GM12878 (cell line): ENCODE measurements at regions not wholly inside any gene's neighbourhood (a gene's known extent, or its start where the extent isn't known, plus 50 kb on each side); places are given as distances from the start of the nearest gene placed in this dataset.

Experiments used
- ATF7 ChIP-seq: fragments of 450-650 bp; IDR thresholded peaks from 2 replicates; pipeline ENCODE4 v1.6.1; 2016; ENCODE audit warnings: low read depth, mild to moderate bottlenecking
- CHD1 ChIP-seq: IDR thresholded peaks from 2 replicates; pipeline ENCODE4 v1.6.1; 2012; ENCODE audit warnings: low read depth, low read length, improper control_type of control experiment
- EED ChIP-seq: sonication (generic); IDR thresholded peaks from 2 replicates; pipeline ENCODE4 v1.6.1; 2016; ENCODE audit warnings: antibody characterized with exemption, low read depth
- MYC ChIP-seq: IDR thresholded peaks from 2 replicates; pipeline ENCODE4 v1.6.1; 2011; ENCODE audit warnings: mild to moderate bottlenecking, low read length, moderate library complexity, inconsistent platforms; ENCODE audit not compliant: insufficient read depth, insufficient replicate concordance, insufficient read length, severe bottlenecking
- SREBF1 ChIP-seq: IDR thresholded peaks from 2 replicates; pipeline ENCODE4 v1.6.1; 2012; ENCODE audit warnings: mild to moderate bottlenecking, low read length
- TARDBP ChIP-seq: IDR thresholded peaks from 2 replicates; pipeline ENCODE4 v1.6.1; 2016; ENCODE audit warnings: borderline replicate concordance
- TF ChIP-seq, protein P1 (sequence below): fragments of 450-650 bp; IDR thresholded peaks from 2 replicates; pipeline ENCODE4 v1.6.1; 2018; ENCODE audit warnings: mild to moderate bottlenecking, low read depth, moderate library complexity; ENCODE audit not compliant: partially characterized antibody
- TF ChIP-seq, protein P2 (sequence below): fragments of 450-650 bp; formaldehyde crosslinking; IDR thresholded peaks from 2 replicates; pipeline ENCODE4 v1.4.0; 2022; ENCODE audit warnings: mild to moderate bottlenecking, moderate library complexity
- TF ChIP-seq, protein P3 (sequence below): fragments of 450-650 bp; IDR thresholded peaks from 2 replicates; pipeline ENCODE4 v1.6.1; 2017; ENCODE audit warnings: low read depth, mild to moderate bottlenecking, moderate library complexity
- TF ChIP-seq, protein P4 (sequence below): IDR thresholded peaks from 2 replicates; pipeline ENCODE4 v1.6.1; 2012; ENCODE audit warnings: low read depth, low read length, improper control_type of control experiment

DNA sequence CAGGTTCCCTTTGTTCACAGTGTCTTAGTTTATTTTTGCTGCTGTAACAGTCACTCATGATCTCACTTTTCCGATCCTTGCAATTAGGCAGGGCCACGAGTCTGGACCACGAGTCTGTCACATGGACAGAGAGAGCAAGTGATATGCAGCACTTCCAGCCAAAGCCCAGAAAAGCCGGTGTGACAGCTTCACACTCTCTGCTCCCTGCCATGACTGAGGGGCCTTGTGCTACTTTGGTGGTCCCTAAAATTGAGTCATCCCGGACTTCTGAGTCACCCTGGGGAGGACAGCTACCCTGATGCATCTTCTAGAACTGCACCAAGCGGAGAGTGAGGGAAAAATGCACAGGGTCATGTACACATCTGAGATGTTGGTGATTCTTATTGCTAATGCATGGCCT lies 179.6 kb downstream of the EFNB2 start (continued):
- TF ChIP-seq, protein P1, sequence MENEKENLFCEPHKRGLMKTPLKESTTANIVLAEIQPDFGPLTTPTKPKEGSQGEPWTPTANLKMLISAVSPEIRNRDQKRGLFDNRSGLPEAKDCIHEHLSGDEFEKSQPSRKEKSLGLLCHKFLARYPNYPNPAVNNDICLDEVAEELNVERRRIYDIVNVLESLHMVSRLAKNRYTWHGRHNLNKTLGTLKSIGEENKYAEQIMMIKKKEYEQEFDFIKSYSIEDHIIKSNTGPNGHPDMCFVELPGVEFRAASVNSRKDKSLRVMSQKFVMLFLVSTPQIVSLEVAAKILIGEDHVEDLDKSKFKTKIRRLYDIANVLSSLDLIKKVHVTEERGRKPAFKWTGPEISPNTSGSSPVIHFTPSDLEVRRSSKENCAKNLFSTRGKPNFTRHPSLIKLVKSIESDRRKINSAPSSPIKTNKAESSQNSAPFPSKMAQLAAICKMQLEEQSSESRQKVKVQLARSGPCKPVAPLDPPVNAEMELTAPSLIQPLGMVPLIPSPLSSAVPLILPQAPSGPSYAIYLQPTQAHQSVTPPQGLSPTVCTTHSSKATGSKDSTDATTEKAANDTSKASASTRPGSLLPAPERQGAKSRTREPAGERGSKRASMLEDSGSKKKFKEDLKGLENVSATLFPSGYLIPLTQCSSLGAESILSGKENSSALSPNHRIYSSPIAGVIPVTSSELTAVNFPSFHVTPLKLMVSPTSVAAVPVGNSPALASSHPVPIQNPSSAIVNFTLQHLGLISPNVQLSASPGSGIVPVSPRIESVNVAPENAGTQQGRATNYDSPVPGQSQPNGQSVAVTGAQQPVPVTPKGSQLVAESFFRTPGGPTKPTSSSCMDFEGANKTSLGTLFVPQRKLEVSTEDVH = no peak
- TF ChIP-seq MYC = no peak
- TF ChIP-seq, protein P2, sequence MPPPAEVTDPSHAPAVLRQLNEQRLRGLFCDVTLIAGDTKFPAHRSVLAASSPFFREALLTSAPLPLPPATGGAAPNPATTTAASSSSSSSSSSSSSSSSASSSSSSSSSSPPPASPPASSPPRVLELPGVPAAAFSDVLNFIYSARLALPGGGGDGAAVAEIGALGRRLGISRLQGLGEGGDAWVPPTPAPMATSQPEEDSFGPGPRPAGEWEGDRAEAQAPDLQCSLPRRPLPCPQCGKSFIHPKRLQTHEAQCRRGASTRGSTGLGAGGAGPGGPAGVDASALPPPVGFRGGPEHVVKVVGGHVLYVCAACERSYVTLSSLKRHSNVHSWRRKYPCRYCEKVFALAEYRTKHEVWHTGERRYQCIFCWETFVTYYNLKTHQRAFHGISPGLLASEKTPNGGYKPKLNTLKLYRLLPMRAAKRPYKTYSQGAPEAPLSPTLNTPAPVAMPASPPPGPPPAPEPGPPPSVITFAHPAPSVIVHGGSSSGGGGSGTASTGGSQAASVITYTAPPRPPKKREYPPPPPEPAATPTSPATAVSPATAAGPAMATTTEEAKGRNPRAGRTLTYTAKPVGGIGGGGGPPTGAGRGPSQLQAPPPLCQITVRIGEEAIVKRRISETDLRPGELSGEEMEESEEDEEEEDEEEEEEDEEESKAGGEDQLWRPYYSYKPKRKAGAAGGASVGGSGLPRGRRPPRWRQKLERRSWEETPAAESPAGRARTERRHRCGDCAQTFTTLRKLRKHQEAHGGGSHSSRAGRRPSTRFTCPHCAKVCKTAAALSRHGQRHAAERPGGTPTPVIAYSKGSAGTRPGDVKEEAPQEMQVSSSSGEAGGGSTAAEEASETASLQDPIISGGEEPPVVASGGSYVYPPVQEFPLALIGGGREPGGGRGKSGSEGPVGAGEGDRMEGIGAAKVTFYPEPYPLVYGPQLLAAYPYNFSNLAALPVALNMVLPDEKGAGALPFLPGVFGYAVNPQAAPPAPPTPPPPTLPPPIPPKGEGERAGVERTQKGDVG (CRISPR knock-in tag) = no peak
- no peak for TF ChIP-seq EED
- no peak for TF ChIP-seq CHD1
- no peak for TF ChIP-seq SREBF1
- TF ChIP-seq TARDBP = no peak
- TF ChIP-seq, protein P3, sequence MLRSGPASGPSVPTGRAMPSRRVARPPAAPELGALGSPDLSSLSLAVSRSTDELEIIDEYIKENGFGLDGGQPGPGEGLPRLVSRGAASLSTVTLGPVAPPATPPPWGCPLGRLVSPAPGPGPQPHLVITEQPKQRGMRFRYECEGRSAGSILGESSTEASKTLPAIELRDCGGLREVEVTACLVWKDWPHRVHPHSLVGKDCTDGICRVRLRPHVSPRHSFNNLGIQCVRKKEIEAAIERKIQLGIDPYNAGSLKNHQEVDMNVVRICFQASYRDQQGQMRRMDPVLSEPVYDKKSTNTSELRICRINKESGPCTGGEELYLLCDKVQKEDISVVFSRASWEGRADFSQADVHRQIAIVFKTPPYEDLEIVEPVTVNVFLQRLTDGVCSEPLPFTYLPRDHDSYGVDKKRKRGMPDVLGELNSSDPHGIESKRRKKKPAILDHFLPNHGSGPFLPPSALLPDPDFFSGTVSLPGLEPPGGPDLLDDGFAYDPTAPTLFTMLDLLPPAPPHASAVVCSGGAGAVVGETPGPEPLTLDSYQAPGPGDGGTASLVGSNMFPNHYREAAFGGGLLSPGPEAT = no peak
- no peak for TF ChIP-seq ATF7
- TF ChIP-seq, protein P4, sequence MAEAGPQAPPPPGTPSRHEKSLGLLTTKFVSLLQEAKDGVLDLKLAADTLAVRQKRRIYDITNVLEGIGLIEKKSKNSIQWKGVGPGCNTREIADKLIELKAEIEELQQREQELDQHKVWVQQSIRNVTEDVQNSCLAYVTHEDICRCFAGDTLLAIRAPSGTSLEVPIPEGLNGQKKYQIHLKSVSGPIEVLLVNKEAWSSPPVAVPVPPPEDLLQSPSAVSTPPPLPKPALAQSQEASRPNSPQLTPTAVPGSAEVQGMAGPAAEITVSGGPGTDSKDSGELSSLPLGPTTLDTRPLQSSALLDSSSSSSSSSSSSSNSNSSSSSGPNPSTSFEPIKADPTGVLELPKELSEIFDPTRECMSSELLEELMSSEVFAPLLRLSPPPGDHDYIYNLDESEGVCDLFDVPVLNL = no peak
- TF ChIP-seq, all 136 proteins: peak for 0
